CD4-positive, alpha-beta T cell treated with Interferon gamma for 1 hour (primary cell): ENCODE measurements at regions not wholly inside any gene's neighbourhood (a gene's known extent, or its start where the extent isn't known, plus 50 kb on each side); places are given as distances from the start of the nearest gene placed in this dataset.

Source experiments
- DNase-seq: peaks from one replicate; pipeline ENCODE4 v3.0.0-alpha.2; 2020

DNA sequence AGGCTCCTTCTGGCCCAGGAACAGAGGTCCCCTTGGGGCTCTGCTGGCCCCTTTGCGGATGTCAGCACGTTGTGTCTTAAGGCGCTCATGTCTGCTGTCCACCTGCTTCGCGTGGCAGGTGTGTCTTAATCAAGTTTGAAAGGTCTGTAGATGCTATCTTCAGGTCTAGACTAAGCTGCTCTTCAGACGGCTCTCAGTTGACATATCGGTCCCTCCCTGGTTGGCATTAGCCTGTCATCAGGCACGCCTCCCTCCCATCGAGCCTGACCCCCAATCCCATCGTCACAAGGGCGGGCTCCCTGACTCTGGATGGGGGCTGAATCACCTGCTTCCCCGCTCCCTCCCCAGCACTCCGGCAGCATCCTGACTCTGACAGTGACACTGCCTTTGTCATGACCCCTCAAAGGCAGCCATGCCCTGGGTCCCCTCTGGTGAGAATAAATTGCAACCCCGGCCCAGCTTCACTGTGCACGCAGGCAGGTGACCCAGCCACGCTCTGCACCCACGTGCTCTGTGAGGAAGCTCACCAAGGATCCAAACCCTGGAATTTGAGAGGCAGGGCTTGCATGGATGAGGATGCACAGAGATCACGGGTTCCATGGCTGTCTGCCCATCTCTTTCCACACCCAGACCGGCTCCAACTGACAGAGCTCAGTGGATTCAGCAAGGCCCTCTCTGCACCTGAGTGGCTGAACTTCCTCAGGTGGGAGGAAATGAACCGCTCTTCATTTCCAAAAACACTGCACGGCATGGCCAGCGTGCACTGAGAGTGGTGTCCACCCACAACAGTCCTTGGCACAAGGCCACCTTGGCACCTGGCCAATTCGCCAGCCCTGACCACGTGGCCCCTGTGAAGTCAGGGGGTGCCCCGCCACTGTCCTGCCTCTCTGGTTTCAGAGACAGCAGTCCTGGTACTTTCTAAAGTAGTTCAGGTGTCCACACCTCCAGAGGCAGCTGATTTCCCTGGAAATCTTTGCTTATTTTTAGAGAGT is 110.2 kb upstream of the GPC1 start:
- DNase-seq = no peak

DNA sequence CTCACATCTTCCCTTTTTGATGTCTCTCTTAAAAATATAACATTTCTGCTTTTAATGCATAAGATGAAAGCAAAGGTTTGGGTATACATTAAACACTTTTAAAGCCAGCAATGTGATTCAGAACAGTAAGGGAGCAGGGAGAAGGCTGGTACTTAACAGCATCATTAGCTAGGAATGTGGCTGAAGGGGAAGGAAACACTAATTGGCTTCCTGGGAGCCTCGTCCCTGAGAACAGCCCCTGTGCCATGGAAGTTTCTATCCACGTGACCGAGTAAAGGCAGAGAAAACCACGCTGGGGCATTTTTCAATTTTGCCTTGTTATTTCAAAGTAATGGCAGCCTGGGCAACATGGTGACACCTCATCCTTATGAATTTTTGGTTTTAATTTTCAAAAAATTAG is 109.2 kb upstream of the GPC1 start:
- no peak for DNase-seq

DNA sequence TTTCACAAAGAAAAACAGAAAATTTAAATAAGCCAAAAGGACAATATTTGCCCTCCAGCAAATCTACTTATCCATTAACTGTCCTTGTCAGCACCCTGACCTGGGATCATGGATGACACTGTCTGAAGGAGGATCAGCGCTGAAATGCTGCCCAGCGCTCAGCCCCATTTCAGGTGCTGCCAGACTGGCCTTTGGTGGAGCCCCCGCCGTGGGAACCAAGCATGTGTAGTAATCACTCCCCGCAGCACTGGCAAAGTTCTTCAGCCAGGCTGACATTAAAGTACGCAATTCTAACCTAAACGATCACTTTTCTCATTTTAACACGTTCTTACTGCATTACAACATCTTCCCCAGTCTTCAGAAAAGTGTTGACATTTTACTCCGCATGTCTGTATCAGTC is 108.6 kb upstream of the GPC1 start:
- DNase-seq = no peak

DNA sequence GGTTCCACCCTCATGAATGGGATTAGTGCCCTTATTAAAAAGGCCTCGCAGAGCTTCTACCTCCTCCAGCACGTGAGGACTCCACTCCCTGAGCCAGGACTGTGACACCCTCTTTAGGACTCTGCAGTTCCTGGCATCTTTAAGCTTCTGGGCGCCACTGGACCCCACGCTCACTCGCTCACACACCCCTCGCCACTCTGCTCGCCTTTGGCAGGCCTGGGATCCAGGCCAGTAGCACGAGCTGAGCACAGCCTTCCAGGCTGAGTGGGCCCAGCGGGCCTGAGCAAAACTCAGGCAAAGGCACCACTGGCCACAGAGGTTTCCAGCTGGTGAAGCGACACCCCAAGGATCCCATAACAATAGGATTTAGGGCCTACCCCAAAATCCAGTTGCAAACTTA is 107.9 kb upstream of the GPC1 start:
- no peak for DNase-seq

DNA sequence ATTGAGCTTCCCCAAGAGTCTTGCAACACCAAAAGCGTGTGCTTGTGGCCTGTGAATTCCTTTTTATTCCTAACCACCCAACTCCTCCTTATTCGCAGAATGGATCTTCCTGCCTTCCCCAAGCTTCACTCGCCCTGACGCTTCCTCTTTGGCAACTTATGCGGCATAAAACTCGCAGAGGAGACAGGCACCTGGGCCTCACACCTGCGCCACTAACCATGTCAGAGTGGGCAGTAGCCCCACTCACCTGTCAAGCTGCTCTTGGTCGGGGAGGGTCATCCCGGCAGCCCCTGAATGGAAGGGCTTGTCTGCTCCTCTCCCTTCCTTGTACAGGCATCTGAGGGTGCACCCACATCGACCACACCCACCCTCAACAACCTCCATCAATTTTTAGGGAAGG is 106.9 kb upstream of the GPC1 start:
- no peak for DNase-seq

DNA sequence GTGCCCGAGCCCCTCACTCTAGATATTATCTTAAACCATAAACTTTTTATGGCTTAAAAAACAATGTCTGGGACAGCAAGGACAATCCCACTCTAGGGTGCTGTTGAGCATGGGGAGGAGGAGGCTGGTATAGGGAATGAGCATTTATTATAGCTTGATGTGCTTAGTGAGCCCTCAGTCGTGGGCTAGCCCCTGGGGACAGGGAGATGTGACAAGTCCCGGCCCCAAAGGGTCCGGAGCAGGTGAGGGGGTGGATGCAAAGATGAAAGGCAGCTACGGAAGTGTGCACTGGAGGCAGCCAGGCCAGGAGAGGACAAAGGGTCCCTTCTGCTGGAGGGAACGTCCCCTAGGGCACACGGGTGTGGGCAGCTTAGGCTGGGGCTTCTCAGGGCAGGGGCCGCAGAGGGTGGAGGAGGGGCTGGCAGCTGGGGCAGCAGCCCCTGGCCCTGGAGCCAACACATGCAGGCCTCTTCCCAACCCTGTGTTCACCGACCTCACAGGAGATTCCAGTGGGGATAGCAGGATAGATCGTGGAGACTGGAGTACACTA is 106.3 kb upstream of the GPC1 start:
- DNase-seq = no peak

GRCh38 chr2:240329778-240330177 is 105.7 kb upstream of the GPC1 start:
- DNase-seq = no peak

- no peak for DNase-seq
Measured at GRCh38 chr2:240333985-240334384, 101.5 kb upstream of the GPC1 start.

DNA sequence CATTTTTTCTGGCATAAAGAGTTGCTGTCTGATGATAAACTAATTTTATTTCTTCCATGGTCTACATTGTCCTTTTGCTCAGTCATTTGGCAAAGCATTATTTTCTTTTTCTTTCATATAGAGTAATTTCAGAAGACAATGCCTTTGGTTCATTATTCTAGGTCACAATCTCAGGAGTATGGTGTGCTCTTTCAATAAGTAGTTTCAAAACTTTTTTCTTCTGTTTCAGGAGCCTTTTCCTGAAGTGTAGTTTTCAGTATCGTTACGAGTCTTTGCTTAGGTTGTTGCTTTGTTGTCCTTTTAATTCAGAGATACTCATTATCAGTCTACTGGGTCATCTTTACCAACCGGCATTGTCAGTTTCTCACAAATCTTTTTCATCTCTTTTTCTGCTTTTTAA is 100.4 kb upstream of the GPC1 start:
- DNase-seq = no peak

GRCh38 chr2:240336820-240337427 is 98.5 kb upstream of the GPC1 start:
- DNase-seq = no peak

DNA sequence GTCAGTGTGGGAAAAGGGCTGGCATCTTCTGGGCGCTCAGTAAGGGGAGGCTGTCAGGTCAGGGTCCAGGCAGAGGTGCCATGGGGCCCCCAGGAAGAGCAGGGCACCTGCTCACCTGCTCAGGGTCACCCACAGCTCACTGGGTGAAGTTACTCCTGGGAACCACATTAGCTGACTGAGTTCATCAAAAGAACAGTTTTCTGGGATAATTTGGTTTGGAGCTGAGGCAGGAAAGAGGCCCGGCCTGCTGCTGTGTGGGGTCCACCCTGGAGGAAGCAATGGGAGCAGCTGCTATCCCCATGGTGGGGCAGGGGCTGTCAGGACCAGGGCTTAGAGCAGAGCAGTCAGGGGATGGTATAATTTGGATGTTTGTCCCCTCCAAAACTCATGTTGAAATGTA is 97.2 kb upstream of the GPC1 start:
- no peak for DNase-seq

DNA sequence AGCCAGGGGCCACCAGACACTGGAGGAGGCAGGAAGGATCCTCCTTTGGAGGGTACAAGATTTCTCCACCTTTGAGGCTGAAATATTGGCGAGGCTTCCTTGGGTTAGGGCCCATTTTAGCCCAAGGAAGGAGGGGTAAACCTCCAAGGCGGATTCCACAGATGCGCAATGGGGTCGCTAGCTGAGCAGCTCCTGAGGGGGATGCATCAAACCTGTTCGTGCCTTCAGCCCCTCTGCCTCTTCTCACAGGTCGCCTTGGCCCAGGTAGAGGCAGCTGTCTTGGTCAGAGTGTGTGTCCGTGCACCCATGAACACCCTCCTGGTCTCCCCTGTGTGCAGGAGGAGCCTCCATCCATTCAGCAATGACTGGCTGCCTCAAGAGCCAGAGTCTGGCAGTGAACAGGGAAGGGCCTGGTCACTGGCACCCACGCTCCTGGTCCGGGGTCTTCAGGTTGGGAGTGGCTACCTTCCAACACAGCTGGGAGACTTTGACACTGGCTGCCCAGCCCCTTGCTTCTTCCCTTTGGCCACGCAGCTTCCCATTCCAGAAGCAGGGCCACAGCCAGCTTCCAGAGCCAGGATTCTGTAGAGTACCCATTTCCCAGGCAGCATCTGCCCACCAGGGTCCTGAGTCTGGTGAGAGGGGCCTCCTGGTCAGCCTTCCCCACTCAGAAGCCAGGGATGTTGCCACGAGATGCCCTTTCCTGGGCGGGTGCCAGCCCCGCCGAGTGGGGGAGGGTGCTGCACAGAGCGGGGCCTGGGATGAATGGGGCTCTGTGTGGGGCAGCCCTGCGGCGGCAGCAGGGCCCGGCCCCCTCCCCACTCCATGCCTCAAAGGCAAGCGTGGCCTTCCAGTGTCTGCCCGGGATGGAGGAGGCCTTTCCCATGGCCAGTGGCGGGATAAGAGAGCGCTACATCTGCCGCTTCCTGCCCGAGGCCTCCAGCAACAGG is 95.8 kb upstream of the GPC1 start:
- no peak for DNase-seq

DNA sequence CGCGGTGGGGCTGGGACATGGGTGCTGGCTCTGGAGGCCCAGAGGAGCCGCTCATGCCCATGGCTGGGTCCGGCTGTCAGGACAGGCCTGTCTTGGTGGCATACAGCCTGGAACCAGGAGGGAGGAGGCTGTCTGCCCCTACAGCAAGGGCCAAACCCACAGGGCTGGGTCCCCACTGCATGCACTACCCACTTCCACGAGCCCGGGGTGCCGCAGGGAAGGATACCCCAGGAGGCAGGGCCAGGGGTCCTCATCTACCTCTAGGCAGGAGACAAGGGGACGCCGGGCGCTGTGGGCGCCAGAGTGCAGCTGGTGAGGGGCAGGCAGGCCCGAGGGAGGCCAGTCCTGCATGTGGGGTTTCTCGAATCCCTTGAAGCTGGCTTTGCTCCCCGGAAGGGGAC is 95.1 kb upstream of the GPC1 start:
- no peak for DNase-seq

GRCh38 chr2:240341064-240341463 is 94.4 kb upstream of the GPC1 start:
- DNase-seq = no peak

- DNase-seq = no peak
Measured at GRCh38 chr2:240343548-240343947, 91.9 kb upstream of the GPC1 start.

DNA sequence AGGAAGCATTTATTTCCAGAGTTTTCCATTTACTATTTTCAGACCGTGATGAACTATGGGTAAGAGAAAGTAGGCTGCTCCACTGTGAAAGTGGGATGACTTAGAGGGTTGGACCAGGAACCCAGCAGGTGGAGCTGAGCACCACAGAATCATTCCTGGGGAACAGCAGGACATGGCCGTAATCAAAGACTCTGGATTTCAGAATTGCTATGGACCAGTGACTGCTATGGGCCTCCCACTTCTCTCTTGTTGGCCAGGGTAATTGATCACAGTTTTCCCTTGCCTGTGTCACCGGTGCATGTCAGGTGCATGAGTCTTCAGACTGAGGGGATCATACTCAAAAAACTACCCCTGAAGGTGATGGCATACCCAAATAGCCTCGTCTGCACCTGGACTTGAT is 90.6 kb upstream of the GPC1 start:
- no peak for DNase-seq

DNA sequence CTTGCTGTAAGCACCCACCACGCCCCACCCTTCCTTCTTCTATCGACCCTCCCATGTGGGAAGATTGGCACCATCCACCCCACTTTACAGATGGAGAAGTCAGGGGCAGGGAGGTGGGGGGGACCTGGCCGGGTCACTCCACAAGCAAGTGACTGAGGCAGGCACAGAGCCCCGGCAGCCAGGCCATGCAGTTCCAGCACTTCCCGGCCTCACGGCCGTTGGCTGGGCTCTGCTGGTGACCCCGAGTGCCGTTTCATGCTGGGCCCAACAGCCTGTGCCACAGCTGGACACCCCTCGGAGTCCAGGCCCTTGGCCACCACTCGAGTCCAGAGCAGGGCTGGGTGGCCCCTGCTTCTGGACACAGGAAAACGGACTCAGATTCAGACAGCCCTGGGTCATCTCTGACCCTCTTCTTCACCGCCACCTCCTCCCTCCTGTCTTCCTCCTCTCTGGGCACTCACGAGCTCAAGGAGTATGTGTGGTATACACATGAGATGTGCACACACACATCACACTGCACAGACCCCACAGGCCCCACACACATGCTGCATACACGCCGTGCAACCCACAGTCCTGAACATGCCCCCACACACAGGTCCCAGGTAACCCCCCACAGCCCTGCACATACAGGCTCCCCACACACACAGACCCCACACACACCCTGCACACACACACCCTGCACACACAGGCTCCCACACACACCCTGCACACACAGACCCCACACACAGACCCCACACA is 89.3 kb upstream of the GPC1 start:
- no peak for DNase-seq

DNA sequence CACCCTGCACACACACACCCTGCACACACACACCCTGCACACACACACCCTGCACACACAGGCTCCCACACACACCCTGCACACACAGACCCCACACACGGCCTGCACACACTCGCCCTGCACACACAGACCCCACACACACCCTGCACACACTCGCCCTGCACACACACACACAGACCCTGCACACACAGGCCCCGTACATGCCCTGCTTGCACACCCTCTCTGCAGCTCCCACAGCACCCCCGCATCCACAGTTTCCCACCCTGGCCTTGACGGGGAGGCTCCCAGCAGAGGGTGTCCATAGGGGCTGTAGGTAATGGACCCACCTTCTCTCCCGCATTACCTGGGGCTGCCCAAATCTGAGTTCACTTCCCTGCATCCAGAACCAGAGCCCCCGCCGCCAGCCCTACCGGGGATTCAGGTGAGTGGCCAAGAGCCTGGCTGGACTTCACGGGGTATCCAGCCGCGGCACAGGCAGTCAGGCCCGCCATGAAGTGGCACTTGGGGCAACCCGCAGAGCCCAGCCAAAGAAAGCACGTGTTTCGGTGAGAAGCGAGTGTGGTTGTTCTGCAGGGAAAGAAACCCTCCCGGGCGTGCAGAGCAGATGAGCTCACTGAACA is 88.6 kb upstream of the GPC1 start:
- DNase-seq = no peak

GRCh38 chr2:240347373-240347940 is 88.0 kb upstream of the GPC1 start:
- DNase-seq = no peak

DNA sequence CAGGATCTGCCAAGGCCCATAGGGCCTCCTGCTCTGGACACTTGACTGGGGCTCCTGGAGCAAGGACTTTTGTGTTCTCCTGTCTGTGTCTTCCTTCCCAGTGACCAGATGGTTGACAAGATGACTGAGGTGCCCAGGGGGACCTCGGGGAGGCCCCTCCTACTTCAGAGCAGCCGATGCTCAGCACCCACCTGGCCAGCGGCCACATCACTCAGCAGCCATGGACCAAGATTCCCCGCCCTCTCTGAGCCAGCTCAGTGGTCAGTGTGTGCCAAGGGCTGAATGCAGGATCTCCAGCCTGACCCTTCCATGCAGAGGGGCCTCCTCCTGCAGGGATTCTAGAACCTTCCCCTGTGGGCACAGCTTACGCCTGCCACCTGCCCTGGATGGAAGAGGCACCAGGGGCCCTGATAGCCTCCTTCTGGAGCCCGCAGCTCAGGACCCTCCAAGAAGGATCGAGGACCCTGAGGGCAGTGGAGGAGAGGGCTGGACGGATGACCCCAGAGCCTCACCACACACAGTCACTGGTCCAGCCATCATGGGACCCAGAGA is 87.4 kb upstream of the GPC1 start:
- no peak for DNase-seq

- DNase-seq = no peak
Measured at GRCh38 chr2:240348522-240348921, 86.9 kb upstream of the GPC1 start.
